Uterus (tissue), 3 donors: ENCODE measurements at regions not wholly inside any gene's neighbourhood (a gene's known extent, or its start where the extent isn't known, plus 50 kb on each side); places are given as distances from the start of the nearest gene placed in this dataset.
A peak's percentile ranks its signal among the peaks of the same experiment; 100 is the strongest.

Experiments used
- DNase-seq, 2 donors: peaks; one replicate each; pipeline ENCODE4 v3.0.0-alpha.2; 2019 to 2020
- H3K27ac ChIP-seq, 2 donors: fragments of 200-600 bp; sonication (generic); 1 replicate in 1 of 2; 2 replicates in 1 of 2; pipeline ENCODE4 v1.5.1; 2016 to 2018
- H3K27me3 ChIP-seq, 2 donors: fragments of 200-600 bp; sonication (generic); one replicate each; pipeline ENCODE4 v1.5.1; 2018 to 2019; ENCODE audit warnings: control low read depth in 1 of 2
- H3K36me3 ChIP-seq, 2 donors: fragments of 200-600 bp; sonication (generic); one replicate each; pipeline ENCODE4 v1.5.1; 2019; ENCODE audit warnings: control low read depth in 1 of 2
- H3K4me1 ChIP-seq, 2 donors: fragments of 200-600 bp; sonication (generic); one replicate each; pipeline ENCODE4 v1.5.1; 2018 to 2019; ENCODE audit warnings: control low read depth in 1 of 2
- H3K4me3 ChIP-seq, 2 donors: fragments of 200-600 bp; sonication (generic); 1 replicate in 1 of 2; 2 replicates in 1 of 2; pipeline ENCODE4 v1.5.1; 2018 to 2019; ENCODE audit warnings: mild to moderate bottlenecking in 1 of 2
- H3K9me3 ChIP-seq, 2 donors: fragments of 200-600 bp; sonication (generic); one replicate each; pipeline ENCODE4 v1.5.1; 2019; ENCODE audit warnings: control low read depth in 1 of 2
- CTCF ChIP-seq, 4 experiments: fragments of 200-600 bp in 2 of 4; fragments of 450-650 bp in 2 of 4; sonication (generic) in 2 of 4; IDR thresholded peaks; one replicate each; pipeline ENCODE4 v1.5.1; 2016 to 2019; ENCODE audit warnings: antibody characterized with exemption in 4 of 4, mild to moderate bottlenecking in 2 of 4, moderate library complexity in 1 of 4
- POLR2A ChIP-seq, 2 donors: fragments of 450-650 bp; IDR thresholded peaks; one replicate each; pipeline ENCODE4 v1.6.1; 2016; ENCODE audit warnings: antibody characterized with exemption in 2 of 2, mild to moderate bottlenecking in 1 of 2, moderate library complexity in 1 of 2
- intact Hi-C: fragments of 100-400 bp; cut with DNase I; formaldehyde crosslinking; loops from one replicate; pipeline ENCODE4 v1.15.1; 2023; ENCODE audit warnings: low total_unique reads
- donor health status: DM: yes; HTN: yes; CAD: no.

DNA sequence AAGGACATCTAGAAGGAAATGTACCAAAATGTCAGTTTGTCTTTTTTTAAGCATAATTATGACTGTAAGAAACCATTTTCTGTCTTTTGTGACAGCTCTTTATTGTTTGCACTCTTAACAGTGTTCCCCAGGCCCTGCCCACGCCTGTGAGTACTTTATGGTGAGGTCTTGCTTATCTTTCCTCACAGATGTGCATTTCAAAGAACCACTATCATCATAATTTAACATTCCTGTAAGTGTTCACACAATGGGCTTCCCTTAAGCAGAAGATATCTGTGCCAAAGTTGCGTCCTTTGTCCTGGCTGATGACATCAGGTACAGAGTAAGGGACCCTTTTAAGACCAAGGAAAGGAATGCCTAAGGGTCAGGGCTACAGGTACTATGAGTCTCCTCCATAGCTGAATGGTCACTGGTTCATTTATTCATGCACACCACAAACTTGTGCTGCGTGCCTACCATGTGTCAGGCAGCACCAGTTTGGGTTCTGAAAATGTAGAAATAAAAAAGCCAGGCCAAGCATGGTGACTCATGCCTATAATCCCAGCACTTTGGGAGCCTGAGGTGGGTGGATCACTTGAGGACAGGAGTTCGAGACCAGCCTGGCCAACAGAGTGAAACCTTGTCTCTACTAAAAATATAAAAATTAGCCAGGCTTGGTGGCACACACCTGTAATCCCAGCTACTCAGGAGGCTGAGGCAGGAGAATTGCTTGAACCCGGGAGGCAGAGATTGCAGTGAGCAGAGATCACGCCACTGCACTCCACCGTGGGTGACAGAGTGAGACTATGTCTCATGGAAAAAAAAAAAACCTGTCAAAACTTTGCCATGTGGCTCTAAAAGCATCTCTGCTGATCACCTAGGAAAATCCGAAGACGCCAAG, 55.4 kb upstream of the NLK start:
- Histone ChIP-seq H3K27ac (peak overlapping the region in 1 of 2 donors; percentile 27), H3K9me3 (no peaks in the 10 kb centered on the region), H3K4me3 (no peak overlapping the region), H3K4me1 (no peaks in the 10 kb centered on the region), H3K27me3 (no peaks in the 10 kb centered on the region), H3K36me3 (no peaks in the 10 kb centered on the region)
- TF ChIP-seq CTCF (IDR thresholded peaks at IDR 0.05) (no peak), POLR2A (IDR thresholded peaks at IDR 0.05) (no peak)
- intact Hi-C loops: no loop called here
- peak in 1 of 2 donors; percentile 32 for DNase-seq

DNA sequence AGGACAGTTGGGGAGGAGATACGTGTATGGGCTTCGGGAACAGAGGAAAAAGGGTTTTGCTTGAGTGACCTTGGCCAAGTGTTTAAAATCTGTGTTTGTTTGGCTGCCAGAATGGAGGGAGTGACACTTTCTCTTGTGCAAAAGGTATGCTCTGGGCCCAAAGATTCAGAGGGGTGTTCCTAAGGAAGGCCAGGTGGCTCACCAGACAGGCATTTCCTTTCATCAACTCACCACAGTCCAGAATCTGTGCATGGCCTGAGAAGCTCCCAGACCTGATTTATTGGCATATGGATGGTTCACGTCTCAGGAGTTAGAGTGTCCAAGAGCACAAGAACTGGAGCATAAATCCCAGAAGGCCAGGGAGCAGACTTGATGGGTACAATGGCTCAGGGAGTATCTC, 53.4 kb upstream of the NLK start:
- no peak overlapping the region for H3K4me3 ChIP-seq
- intact Hi-C loops: no loop called here

DNA sequence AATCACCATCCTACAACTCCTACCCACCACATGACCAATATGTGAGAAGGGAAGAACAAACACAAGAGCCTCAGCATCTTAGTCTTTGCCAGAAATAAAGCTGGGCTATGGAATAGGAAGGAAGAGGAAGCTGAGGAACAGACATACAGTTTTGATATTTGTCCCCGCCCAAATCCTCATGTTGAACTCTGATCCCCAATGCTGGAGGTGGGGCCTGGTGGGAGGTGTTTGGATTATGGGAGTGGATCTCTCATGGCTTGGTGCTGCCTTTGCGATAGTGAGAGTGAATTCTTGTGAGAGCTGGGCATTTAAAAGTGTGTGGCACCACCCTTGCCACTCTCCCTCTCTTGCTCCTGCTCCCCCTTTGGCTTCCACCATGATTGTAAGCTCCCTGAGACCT, 52.4 kb upstream of the NLK start:
- Histone ChIP-seq H3K27ac (no peak overlapping the region), H3K4me1 (no peaks in the 10 kb centered on the region), H3K9me3 (no peaks in the 10 kb centered on the region), H3K27me3 (no peaks in the 10 kb centered on the region), H3K4me3 (no peak overlapping the region), H3K36me3 (no peaks in the 10 kb centered on the region)
- intact Hi-C loops: no loop called here
- TF ChIP-seq POLR2A (IDR thresholded peaks at IDR 0.05) (no peak), CTCF (IDR thresholded peaks at IDR 0.05) (no peak)
- DNase-seq: no peak

More for the DNA sequence above, 53.4 kb upstream of the NLK start:
- H3K4me1 ChIP-seq: no peaks in the 10 kb centered on the region
- TF ChIP-seq CTCF (IDR thresholded peaks at IDR 0.05) (no peak), POLR2A (IDR thresholded peaks at IDR 0.05) (no peak)
- no peak for DNase-seq
- H3K27me3 ChIP-seq: no peaks in the 10 kb centered on the region
- no peaks in the 10 kb centered on the region for H3K36me3 ChIP-seq
- H3K27ac ChIP-seq: no peak overlapping the region
- H3K9me3 ChIP-seq: no peaks in the 10 kb centered on the region

DNA sequence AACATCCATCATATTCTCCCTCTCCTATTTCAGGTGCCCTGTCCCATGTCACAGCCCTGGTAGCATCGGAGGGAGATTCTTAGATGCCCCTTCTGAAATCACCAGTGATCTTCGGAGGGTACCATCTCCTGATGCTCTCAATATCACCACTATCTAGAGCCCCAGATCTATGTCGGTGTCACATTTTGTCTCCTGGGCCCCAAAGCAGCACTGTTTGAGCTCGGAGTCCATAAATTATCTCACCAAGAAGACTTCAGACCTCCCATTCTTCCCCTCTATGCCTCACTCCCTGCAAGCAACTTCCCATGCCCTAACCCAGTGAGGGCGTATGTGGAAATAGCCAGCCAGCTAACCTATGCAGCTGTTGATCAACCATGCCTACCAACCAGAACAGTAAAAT, 51.5 kb upstream of the NLK start:
- Histone ChIP-seq H3K9me3 (no peaks in the 10 kb centered on the region), H3K27ac (no peak overlapping the region)
- intact Hi-C loops: no loop called here

More for the DNA sequence above, 51.5 kb upstream of the NLK start:
- no peaks in the 10 kb centered on the region for H3K36me3 ChIP-seq
- TF ChIP-seq CTCF (IDR thresholded peaks at IDR 0.05) (no peak), POLR2A (IDR thresholded peaks at IDR 0.05) (no peak)
- H3K4me1 ChIP-seq: no peaks in the 10 kb centered on the region
- no peak for DNase-seq
- H3K27me3 ChIP-seq: no peaks in the 10 kb centered on the region
- H3K4me3 ChIP-seq: no peak overlapping the region
